ENCODE measurements at regions not wholly inside any gene's neighbourhood (a gene's known extent, or its start where the extent isn't known, plus 50 kb on each side); places are given as distances from the start of the nearest gene placed in this dataset.

GRCh38 chr5:71865665-71866320, 146.7 kb downstream of the CARTPT start:
- Mint-ChIP-seq H3K27me3 (peaks cover 5% of the 10 kb centered on the region), H3K4me1 (ENCODE audit: low read depth) (no peaks in the 10 kb centered on the region)

GRCh38 chr5:71872311-71872864, 153.3 kb downstream of the CARTPT start:
- Mint-ChIP-seq H3K9me3 (ENCODE audit: low read depth) (no peaks in the 10 kb centered on the region), H3K4me1 (ENCODE audit: low read depth) (no peaks in the 10 kb centered on the region), H3K27ac (no peak overlapping the region), H3K4me3 (no peak overlapping the region), H3K27me3 (peaks cover 8% of the 10 kb centered on the region), H3K36me3 (no peaks in the 10 kb centered on the region)

More at GRCh38 chr5:71865665-71866320, 146.7 kb downstream of the CARTPT start:
- Mint-ChIP-seq H3K36me3 (no peaks in the 10 kb centered on the region), H3K4me3 (no peak overlapping the region), H3K27ac (no peak overlapping the region), H3K9me3 (ENCODE audit: low read depth) (no peaks in the 10 kb centered on the region)

GRCh38 chr5:71873191-71873591, 154.1 kb downstream of the CARTPT start:
- Mint-ChIP-seq H3K36me3 (no peaks in the 10 kb centered on the region), H3K27ac (no peak overlapping the region), H3K9me3 (ENCODE audit: low read depth) (no peaks in the 10 kb centered on the region), H3K4me3 (no peak overlapping the region), H3K4me1 (ENCODE audit: low read depth) (no peaks in the 10 kb centered on the region), H3K27me3 (peaks cover 6% of the 10 kb centered on the region)

GRCh38 chr5:71874521-71874920, 155.4 kb downstream of the CARTPT start:
- no peaks in the 10 kb centered on the region for H3K4me1 Mint-ChIP-seq (ENCODE audit: low read depth)
- no peak overlapping the region for H3K27ac Mint-ChIP-seq
- H3K9me3 Mint-ChIP-seq (ENCODE audit: low read depth) = no peaks in the 10 kb centered on the region
- no peaks in the 10 kb centered on the region for H3K36me3 Mint-ChIP-seq
- H3K4me3 Mint-ChIP-seq = no peak overlapping the region
- peaks cover 6% of the 10 kb centered on the region for H3K27me3 Mint-ChIP-seq

GRCh38 chr5:71877511-71877910, 158.4 kb downstream of the CARTPT start:
- H3K27me3 Mint-ChIP-seq = no peaks in the 10 kb centered on the region
- H3K36me3 Mint-ChIP-seq = no peaks in the 10 kb centered on the region
- no peak overlapping the region for H3K4me3 Mint-ChIP-seq
- no peak overlapping the region for H3K27ac Mint-ChIP-seq
- H3K9me3 Mint-ChIP-seq (ENCODE audit: low read depth) = no peaks in the 10 kb centered on the region
- no peaks in the 10 kb centered on the region for H3K4me1 Mint-ChIP-seq (ENCODE audit: low read depth)

GRCh38 chr5:71880536-71880935, 161.5 kb downstream of the CARTPT start:
- H3K9me3 Mint-ChIP-seq (ENCODE audit: low read depth) = no peaks in the 10 kb centered on the region
- no peaks in the 10 kb centered on the region for H3K36me3 Mint-ChIP-seq
- no peak overlapping the region for H3K27ac Mint-ChIP-seq
- no peaks in the 10 kb centered on the region for H3K4me1 Mint-ChIP-seq (ENCODE audit: low read depth)
- peaks cover 4% of the 10 kb centered on the region for H3K27me3 Mint-ChIP-seq
- no peak overlapping the region for H3K4me3 Mint-ChIP-seq

GRCh38 chr5:71882826-71883741, 164.0 kb downstream of the CARTPT start:
- Mint-ChIP-seq H3K27me3 (peaks cover 4% of the 10 kb centered on the region), H3K27ac (no peak overlapping the region), H3K36me3 (no peaks in the 10 kb centered on the region), H3K9me3 (ENCODE audit: low read depth) (peaks cover 2% of the 10 kb centered on the region), H3K4me1 (ENCODE audit: low read depth) (peaks cover 2% of the 10 kb centered on the region), H3K4me3 (no peak overlapping the region)

- Mint-ChIP-seq H3K27ac (no peak overlapping the region), H3K27me3 (peaks cover 4% of the 10 kb centered on the region), H3K4me3 (no peak overlapping the region), H3K4me1 (ENCODE audit: low read depth) (peaks cover 2% of the 10 kb centered on the region), H3K36me3 (no peaks in the 10 kb centered on the region), H3K9me3 (ENCODE audit: low read depth) (peaks cover 7% of the 10 kb centered on the region)
These were observed 164.6 kb downstream of the CARTPT start for GRCh38 chr5:71883742-71884103.

- Mint-ChIP-seq H3K36me3 (no peaks in the 10 kb centered on the region), H3K9me3 (ENCODE audit: low read depth) (peaks cover 7% of the 10 kb centered on the region), H3K4me1 (ENCODE audit: low read depth) (peaks cover 2% of the 10 kb centered on the region), H3K27ac (no peak overlapping the region), H3K4me3 (no peak overlapping the region), H3K27me3 (peaks cover 6% of the 10 kb centered on the region)
These were observed 165.9 kb downstream of the CARTPT start for GRCh38 chr5:71884926-71885325.

- H3K4me1 Mint-ChIP-seq (ENCODE audit: low read depth) = peaks cover 2% of the 10 kb centered on the region
- peaks cover 7% of the 10 kb centered on the region for H3K9me3 Mint-ChIP-seq (ENCODE audit: low read depth)
- no peak overlapping the region for H3K27ac Mint-ChIP-seq
- no peaks in the 10 kb centered on the region for H3K36me3 Mint-ChIP-seq
- H3K4me3 Mint-ChIP-seq = no peak overlapping the region
- peaks cover 12% of the 10 kb centered on the region for H3K27me3 Mint-ChIP-seq
These were observed 167.3 kb downstream of the CARTPT start for GRCh38 chr5:71886406-71886805.

GRCh38 chr5:71887680-71888079, 168.6 kb downstream of the CARTPT start:
- Mint-ChIP-seq H3K27me3 (peaks cover 17% of the 10 kb centered on the region), H3K27ac (no peak overlapping the region), H3K36me3 (no peaks in the 10 kb centered on the region), H3K4me3 (no peak overlapping the region), H3K9me3 (ENCODE audit: low read depth) (peaks cover 7% of the 10 kb centered on the region), H3K4me1 (ENCODE audit: low read depth) (peaks cover 2% of the 10 kb centered on the region)

GRCh38 chr5:71891406-71891805, 172.3 kb downstream of the CARTPT start:
- H3K36me3 Mint-ChIP-seq = no peaks in the 10 kb centered on the region
- peaks cover 2% of the 10 kb centered on the region for H3K4me1 Mint-ChIP-seq (ENCODE audit: low read depth)
- no peak overlapping the region for H3K4me3 Mint-ChIP-seq
- peaks cover 21% of the 10 kb centered on the region for H3K27me3 Mint-ChIP-seq
- H3K27ac Mint-ChIP-seq = no peak overlapping the region
- H3K9me3 Mint-ChIP-seq (ENCODE audit: low read depth) = peaks cover 7% of the 10 kb centered on the region

- no peaks in the 10 kb centered on the region for H3K36me3 Mint-ChIP-seq
- H3K4me3 Mint-ChIP-seq = no peak overlapping the region
- H3K4me1 Mint-ChIP-seq (ENCODE audit: low read depth) = peaks cover 2% of the 10 kb centered on the region
- no peak overlapping the region for H3K27ac Mint-ChIP-seq
- peaks cover 7% of the 10 kb centered on the region for H3K9me3 Mint-ChIP-seq (ENCODE audit: low read depth)
- H3K27me3 Mint-ChIP-seq = peaks cover 21% of the 10 kb centered on the region
These were observed 172.8 kb downstream of the CARTPT start for GRCh38 chr5:71891856-71892255.

GRCh38 chr5:71892641-71893365, 173.7 kb downstream of the CARTPT start:
- H3K27me3 Mint-ChIP-seq = peaks cover 23% of the 10 kb centered on the region

GRCh38 chr5:71893451-71893850, 174.4 kb downstream of the CARTPT start:
- H3K27ac Mint-ChIP-seq = no peak overlapping the region
- no peak overlapping the region for H3K4me3 Mint-ChIP-seq
- H3K36me3 Mint-ChIP-seq = no peaks in the 10 kb centered on the region
- H3K27me3 Mint-ChIP-seq = peaks cover 23% of the 10 kb centered on the region
- H3K4me1 Mint-ChIP-seq (ENCODE audit: low read depth) = no peaks in the 10 kb centered on the region
- peaks cover 1% of the 10 kb centered on the region for H3K9me3 Mint-ChIP-seq (ENCODE audit: low read depth)

More at GRCh38 chr5:71892641-71893365, 173.7 kb downstream of the CARTPT start:
- H3K9me3 Mint-ChIP-seq (ENCODE audit: low read depth) = peaks cover 7% of the 10 kb centered on the region
- H3K4me3 Mint-ChIP-seq = no peak overlapping the region
- H3K27ac Mint-ChIP-seq = no peak overlapping the region
- no peaks in the 10 kb centered on the region for H3K36me3 Mint-ChIP-seq
- no peaks in the 10 kb centered on the region for H3K4me1 Mint-ChIP-seq (ENCODE audit: low read depth)
